ENCODE measurements at regions not wholly inside any gene's neighbourhood (a gene's known extent, or its start where the extent isn't known, plus 50 kb on each side); places are given as distances from the start of the nearest gene placed in this dataset.
"Not testable (repeated sequence)": the region's sequence is repeated elsewhere in the genome, so short reads cannot be mapped to it uniquely, and the experiment has no call there.

DNA sequence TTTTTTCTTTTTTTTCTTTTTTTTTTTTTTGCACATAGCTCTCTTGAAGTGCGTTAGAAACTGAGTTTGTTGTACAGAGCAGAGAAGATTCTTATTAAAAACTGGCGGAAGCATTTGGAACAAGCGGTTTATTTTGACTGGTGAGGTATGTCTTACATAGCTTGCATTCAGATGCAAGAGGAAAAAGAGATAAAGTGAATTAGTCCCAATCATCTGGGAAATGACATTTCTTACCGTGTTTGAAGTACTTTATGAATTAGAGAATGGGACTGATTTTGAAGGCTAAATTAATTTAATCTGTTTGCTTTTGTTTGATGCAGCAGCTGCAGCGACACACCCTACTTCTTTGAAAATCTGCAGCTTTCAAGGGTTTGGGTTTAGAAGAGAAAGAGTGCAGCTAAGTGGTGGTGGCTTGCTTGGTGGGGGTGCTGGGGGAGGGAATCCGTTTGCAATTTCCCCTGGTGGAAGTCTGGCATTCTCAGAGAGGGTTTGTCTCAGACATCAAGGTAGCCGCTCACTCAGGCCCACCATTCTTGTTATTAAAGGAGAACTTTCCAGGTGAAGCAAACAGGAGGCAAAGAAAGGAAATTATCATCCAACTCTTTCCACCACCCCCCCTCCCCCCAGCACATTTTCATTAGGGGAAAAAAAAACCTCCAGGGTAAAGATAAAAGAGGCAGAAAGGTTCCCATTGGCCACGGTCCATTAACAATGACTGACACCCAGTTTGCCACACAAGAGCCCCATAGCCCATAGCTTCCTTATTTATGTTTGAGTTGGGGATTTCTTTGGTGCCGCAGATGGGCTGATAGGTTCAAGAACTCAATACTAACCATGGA lies 231.7 kb downstream of the SKIDA1 start:
- DNase-seq (ENCODE audit: low spot score): no peak

DNA sequence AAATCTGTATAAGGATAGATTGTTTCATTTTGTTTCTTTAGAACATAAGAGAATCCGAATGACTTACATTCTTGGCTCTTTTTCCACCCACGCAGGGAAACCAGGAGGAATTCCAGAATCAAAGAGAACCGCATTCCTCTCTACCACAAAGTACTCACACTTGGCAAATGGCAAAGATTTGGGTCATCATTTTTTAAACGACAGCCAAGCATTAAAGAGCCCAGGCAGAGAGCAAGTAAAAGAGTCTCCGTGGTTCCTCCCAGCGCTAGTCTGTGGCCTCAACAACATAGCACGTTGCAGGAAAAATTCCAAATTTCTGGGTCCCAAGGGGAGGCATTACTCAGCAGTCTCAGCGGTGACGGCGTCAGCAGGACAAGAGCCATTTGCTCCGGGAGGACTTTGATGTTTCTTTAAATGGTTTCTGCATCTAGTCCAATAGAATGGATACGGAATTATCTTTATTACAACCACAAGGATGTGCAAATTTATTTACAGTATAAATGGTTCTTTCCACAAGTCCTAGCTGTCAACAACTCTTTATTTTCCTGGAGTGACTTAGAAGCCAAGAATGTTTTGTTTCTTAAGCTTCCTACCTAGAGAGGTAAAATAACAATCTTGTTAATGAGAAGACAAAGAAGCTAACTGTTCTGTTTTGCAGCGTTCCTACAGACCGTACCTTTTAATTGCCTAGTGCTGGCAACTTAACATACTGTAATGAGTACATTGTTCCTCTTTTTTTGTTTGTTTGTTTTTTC lies 232.5 kb downstream of the SKIDA1 start:
- DNase-seq (ENCODE audit: low spot score): no peak

DNA sequence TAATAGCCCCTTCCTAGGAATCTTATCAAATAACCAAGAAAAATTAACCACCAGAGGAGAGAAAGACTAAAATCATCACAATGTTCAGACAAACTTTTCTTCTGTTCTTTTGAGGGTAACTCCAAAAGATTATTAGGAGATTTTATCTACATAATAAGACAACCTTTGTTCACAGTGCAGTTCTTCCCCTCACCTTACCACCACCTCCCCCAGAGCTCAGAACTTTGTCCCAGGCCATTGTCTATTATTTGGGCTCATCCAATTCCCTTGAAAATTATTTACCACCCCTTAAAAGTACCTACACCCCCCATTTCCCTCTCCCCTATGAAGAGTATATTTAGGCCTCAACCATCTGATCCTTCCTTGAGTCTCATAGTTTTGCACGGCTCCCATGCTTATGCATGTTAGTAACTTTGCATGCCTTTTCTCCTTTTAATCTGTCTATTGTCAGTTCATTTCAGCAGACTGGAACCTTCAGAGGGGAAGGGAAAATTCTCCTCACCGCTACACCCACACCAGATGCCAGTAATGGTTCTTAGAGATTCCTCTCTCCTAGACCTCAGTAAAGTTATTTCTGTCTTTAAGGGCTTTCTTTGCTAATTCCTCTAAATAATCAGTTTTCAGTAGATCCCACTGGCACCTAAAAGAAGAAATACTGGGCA lies 234.9 kb downstream of the SKIDA1 start:
- DNase-seq (ENCODE audit: low spot score): no peak

DNA sequence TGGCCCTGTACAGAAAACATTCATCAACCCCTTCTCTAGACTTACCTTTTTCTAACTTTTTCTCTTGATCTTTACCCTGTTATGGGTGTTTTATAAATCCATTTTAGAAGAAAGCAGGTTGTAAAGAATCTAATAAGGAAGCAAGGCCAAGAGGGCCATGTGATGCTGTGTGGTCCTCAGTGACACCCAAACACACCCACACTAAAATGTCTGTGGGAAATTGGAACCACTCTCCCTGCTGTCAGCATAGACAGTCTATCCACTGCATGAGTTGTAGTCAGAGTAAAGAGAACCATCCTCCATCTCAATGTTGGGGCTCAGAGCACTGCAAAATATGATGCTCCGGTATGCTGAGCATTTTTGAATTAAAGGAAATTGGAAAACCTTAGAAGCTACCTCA lies 235.5 kb downstream of the SKIDA1 start:
- no peak for DNase-seq (ENCODE audit: low spot score)

DNA sequence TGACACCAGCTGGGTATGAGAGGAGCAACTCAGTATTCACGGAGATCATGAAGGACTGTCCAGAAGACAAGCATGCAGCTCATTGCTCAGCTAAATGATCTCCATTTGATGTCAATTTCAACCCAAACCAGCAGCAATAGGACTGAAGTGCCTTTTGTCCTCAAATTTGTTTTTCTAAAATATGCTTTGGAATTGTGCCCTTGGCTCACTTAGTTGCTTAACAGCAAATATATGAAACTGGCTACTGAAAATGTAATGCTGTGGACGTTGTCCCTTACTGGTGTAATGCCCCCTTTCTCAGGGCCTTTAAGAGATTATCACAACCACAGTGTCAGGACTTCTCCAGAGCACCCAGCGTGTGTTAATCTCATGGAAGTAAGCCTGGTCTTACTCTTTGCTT lies 236.2 kb downstream of the SKIDA1 start:
- DNase-seq (ENCODE audit: low spot score): no peak

DNA sequence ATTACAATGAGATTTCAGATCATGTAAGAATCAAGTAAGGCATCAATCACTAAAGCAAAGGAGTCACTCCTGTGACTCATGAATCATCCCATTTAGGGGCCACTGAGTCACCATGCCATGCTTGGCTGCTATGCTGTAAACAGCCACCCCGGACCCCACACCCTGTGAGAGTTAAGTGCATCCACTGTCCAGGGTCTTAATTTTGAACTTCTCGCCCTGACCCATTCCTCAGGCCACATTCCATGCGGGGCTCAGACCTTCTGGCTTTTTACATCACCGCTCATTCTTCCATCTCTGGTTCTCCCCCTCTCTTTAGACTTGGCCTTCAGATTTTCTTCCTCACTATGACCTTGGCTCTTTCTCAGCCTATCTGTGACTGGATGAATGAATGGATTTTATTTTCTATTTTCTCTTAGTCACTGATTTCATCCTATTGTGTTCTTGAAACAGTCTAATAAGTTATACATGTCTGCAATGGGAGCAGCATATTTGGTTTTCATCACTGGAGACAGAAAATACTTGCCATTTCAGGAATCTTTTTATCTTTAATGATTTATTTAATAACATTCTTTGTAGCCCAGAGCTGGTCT lies 239.6 kb downstream of the SKIDA1 start:
- no peak for DNase-seq (ENCODE audit: low spot score)

DNA sequence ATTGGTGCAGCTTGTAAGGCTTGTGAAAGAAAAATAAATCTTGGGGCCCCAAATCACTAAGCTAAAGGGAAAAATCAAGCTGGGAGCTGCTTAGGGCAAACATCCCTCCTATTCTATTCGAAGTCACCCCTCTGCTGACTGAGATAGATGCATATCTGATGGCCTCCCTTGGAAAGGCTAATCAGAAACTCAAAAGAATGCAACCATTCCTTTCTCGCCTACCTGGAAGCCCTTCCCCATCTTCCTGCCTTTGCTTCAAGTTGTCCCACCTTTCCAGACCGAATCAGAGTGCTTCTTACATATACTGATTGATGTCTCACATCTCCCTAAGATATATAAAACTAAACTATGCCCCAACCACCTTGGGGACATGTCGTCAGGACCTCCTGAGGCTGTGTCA lies 240.3 kb downstream of the SKIDA1 start:
- no peak for DNase-seq (ENCODE audit: low spot score)

DNA sequence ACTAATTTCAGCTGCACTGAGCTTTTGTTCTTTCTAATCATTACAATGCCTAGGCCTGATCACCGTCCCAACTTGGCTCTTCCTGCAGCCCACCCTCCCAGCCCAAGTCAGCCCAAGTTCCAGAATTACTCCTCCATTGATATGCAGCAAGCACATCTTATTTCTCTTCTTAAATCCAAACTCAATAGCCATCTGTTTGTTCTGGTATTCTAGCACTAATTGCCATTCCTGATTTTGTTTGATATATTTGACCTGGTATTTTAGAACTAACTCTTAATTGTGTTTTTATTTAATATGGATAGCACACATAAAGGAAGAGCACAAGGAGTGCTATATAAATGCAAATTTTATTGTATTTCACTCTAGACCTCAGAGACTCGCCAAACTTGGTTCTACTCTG lies 241.2 kb downstream of the SKIDA1 start:
- no peak for DNase-seq (ENCODE audit: low spot score)

DNA sequence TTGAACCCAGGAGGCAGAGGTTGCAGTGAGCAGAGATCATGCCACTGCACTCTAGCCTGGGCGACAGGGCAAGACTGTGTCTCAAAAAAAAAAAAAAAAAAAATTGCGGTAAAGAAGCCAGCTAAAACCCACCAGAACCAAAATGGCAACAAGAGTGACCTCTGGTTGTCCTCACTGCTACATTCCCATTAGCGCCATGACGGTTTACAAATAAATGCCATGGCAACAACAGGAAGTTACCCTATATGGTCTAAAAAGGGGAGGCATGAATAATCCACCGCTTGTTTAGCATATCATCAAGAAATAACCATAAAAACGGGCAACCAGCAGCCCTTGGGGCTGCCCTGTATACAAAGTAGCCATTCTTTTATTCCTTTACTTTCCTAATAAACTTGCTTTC lies 242.4 kb downstream of the SKIDA1 start:
- DNase-seq (ENCODE audit: low spot score): not testable (repeated sequence)

DNA sequence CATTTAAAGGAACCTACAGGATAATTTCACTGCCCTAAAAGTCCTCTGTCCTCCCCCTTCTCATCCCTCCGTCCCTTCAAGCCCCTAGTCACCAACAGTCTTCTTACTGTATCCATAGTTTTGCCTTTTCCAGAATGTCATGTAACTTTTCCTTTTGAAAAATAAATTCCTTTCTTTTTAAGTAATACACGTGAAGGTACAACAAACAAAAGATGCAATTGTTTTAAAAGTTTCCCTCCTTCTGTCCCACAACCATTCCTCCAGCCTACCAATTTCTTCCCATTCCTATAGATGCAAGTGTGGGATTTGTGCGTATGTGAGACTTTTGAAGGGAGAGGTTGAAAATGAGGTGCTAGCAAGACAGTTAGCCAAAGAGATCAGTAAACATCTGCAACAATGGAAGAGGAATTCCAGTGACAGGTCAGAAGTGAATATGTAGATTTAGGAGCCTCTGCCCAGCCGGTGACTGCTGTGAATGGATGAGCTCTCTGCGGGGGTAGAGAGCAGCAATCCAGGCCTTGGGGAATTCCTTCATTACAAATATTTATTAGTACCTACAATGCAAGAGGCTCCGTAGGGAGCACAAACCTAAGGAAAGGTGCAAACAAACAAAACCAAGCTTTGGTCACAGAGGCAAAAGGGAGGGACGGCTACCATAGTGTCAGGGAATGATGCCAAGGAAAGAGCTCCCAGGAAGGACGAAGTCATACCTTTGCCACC lies 243.6 kb downstream of the SKIDA1 start:
- DNase-seq (ENCODE audit: low spot score): no peak

DNA sequence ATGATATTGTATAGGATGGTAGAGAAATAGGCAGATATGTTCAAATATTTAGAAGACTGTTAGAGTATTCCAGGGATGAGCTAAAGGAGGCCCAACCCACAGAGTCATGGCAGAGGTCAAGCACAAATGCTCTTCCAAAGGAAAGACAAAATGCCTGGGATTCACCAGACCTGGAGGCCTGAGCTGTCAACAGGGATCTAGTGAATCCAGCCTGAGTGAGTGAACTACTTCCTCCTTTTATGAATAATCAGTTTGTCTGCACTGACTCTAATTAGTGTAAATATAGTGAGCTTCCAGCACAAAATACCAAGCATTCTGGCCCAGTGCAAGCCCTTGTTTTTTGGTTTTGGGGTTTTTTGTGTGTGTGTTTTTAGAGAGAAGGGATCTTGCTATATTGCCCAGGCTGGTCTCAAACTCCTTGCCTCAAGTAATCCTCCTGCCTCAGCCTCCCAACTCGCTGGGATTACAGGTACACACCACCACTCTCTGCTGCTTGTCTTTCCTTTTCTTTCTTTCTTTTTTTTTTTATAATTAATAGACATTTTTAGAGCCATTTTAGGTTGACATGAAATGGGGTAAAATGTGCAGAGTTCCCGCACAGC lies 244.4 kb downstream of the SKIDA1 start:
- DNase-seq (ENCODE audit: low spot score): no peak

DNA sequence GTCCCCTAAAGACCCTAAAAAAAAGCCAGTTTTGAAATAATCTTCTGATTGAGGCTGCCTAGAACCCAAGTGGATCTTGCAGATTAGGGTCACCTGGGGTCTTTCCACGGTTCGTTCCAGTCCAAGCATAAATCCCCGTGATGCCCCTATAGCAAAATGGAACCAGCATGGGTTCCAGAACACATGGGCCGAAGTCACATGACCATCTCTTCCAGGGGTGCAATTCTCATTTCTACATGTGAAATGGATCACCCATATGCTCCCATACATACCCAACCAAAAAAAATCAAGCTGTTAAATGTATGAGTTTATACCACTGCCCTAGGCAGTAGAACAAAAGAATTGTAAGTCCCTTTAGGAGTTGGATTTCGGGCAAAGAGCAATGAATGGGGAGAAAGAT lies 245.4 kb downstream of the SKIDA1 start:
- no peak for DNase-seq (ENCODE audit: low spot score)

DNA sequence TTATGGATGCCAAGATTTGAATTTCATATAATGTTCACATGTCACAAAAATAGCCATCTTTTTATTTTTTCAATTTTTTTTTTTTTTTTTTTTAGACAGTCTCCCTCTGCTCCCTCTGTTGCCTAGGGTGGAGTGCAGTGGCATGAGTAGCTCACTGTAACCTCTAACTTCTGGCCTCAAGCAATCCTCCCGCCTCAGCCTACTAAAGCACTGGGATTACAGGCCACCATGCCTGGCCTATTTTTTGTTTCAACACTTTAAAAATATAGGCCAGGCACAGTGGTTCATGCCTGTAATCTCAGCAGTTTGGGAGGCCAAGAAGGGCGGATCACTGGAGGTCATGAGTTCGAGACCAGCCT lies 246.3 kb downstream of the SKIDA1 start:
- no peak for DNase-seq (ENCODE audit: low spot score)

DNA sequence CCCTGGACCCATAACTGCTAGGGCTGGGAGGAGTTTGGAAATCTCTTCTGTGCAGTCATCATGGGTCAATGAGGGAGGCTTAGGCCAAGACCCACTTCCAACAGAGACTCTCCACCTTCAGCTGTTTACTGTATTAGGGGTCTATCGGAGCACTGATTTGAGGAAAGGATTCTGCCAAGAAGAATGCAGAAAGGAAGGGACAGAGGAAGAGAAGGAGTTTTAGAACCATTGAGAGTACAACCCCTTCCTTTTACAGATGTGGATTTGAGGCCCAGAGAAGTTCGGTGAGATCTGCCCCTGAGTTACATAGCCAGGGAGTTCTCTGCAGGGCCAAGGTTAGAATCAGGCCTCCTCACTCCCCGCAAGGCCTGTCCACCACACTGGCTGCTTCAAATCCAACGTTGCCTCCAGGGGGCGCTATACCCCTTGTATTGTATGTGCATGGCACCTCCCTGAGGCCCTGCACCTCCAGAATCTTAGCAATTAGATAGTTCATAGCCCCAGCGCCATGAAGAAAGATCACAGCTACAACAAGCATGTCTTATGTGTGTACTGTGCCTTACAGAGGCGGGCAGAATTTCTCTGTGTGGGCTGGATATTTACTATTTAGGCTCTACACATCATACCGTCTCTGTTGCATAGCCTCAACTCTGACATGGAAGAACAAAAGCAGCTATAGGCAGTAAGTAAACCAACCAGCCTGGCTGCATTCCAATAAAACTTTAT lies 246.8 kb downstream of the SKIDA1 start:
- peak; percentile 61 for DNase-seq (ENCODE audit: low spot score)

DNA sequence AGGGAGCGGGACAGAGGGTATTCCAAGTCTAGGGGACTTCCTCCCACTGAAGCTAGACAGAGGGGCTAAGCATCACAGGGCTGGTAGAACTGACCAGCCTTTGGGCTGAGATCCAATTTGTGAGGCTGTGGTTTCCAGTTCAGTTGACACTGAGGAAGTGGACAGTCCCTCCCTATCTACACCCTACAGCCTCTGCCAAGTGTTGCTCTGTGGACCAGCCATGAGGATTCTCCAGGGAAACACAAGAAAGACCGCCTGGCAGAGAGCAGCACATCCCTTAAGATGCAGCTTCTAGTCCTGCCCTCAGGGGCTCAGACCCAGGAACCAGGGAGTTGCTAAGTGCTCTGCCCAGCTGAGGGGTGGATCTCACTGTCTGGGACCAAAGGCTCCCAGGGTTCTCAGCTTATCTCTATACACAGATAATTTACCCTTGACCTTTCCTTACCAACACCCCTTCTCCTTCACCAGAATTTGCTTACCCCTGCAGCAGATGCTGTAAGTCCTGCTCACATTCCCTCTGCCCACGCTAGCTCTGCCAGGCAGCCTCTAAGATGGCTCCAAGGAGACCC lies 252.0 kb downstream of the SKIDA1 start:
- DNase-seq (ENCODE audit: low spot score): no peak

DNA sequence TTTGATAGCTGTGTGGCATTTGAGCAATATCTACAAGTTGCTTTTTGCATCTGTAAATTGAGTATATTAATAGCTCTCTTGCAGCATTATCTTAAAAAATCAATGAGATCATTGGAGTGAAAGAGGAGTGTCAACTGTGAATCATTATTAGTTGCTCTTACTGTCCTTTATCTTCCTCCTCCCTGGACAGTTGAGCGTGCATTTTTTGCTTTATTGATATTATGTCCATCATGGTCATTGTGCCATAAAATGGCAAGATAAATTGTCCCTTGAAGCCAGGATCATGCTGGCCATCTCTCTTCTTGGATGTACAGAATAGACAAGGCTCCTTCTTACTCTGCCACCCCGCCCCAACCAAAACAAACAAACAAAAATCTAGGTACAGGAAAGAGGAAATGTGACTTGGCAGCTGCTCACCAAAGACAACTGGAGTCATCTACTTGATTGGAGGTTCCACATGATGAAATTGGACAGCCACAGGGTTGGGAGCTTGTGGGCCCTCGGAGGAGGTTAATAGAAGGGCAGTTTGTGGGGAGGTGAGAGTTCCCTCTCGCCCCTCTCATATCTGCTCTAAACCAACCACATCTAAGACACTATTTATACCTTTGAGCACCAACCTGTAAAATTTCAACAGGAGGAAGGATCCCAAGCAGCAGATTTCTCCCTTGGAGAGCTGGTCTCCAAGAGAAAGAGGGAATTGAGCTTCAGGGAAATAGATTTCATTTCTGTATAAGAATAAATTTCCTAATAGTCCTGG lies 252.7 kb downstream of the SKIDA1 start:
- DNase-seq (ENCODE audit: low spot score): no peak

DNA sequence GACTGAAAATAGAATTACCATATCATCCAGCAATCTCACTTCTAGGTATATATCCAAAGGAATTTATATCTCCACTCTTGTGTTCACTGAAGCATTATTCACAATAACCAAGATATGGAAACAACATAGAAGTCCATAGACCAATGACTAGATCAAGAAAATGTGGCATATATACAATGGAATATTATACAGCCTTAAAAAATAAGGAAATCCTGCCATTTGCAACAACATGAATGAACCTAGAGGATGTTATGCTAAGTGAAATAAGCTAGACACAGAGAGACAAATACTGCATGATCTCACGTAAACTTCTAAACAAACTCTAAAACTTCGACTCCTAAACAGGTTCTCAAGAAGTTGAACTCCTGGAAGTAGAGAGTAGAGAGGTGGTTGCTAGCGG lies 254.5 kb downstream of the SKIDA1 start:
- no peak for DNase-seq (ENCODE audit: low spot score)

DNA sequence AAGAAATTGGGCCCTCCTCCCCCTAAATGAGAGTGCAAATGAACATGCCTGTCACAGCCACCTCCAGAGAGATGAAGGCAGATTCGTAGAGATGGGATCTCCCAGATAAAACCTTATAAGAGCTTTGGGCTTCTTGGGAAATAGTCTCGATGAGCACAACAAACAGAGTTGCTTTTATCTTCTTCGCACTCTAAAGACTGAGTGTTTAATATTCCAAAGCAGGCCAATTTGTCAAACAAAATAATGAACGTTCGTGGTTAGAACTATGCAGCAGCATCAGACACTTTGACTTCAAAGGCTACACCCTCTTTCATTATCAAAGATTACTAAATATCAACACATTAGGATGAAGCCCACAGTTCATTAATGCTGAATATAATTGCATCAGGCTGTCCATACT lies 256.2 kb downstream of the SKIDA1 start:
- DNase-seq (ENCODE audit: low spot score): no peak

DNA sequence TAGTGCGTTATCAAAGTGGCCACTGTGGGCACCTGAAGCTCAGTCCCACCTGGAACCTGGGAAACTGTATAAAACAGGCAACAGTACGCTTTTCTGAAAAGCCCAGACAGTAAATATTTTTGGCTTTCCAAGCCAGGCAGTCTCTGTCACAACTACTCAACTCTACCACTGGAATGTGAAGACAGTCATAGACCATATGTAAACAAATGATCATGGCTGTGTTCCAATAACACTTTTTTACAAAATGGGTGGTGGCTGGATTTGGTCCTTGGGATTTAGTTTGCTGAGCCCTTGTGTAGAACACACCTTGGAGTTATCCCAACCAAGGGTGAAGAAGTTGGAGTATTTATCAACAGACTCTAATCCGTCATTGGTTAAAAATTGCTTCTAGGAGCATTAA lies 259.9 kb downstream of the SKIDA1 start:
- DNase-seq (ENCODE audit: low spot score): no peak

Data from SK-N-DZ (cell line).